ENCODE measurements at regions not wholly inside any gene's neighbourhood (a gene's known extent, or its start where the extent isn't known, plus 50 kb on each side); places are given as distances from the start of the nearest gene placed in this dataset.
"Not testable (repeated sequence)": the region's sequence is repeated elsewhere in the genome, so short reads cannot be mapped to it uniquely, and the experiment has no call there.

GRCh38 chr7:118843456-118843855, 619.0 kb downstream of the ANKRD7 start:
- DNase-seq: no peak

DNA sequence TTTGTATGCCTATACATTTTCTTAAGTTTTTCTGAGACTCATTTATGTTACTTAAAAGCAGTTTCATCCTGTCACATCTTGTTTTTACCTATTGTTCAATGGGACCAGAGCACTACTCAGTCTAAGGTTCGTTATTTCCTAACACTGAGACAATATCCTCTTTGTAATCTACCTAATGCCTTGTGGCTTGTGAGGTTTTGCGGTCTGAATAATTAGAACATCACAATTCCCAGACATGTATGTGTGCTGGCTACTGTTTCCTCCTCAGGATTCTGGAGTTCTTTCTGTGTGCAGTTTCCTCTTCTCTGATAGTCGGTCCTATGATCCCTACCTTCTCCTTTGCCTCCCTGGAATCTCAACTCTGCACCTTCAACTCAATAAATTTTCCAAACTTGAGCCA, 620.2 kb downstream of the ANKRD7 start:
- DNase-seq: no peak

DNA sequence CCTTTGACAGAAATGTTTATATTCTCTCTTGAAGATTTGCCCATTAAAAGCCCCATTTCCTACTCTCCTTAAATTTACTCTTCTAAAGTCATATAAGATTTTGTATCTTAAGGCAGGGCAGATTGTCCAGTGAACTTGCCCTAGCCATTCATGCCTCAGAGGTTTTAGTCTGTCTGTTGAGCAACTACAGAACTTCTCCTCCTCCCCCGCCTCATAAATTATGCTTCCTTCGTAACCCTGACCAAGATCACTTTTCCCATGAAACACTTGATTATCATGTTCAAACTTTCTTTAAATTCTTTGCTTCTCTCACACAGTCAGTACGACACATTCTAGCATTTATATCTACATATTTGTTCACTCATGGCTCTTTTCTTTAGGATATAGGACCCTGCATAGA, 621.3 kb downstream of the ANKRD7 start:
- DNase-seq: no peak

DNA sequence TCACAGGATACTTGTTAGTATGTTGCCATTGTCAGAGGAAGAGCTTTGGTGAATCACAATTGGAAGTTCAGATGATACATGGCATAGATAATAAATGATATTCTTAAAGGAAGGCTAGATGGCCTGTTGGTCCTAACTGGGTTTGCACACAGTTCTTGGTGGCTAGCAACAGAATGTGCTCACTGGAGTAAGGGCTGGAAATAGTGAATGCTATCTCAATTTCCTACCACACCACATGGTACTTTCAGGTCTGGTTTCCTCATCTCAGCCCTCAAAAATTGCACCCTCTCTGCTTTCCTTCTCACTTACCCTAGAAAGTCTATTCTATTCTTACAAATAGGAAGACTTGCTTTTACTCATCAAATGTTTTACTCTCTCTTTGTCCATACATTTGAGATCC, 622.5 kb downstream of the ANKRD7 start:
- no peak for DNase-seq

- DNase-seq: no peak
Measured at GRCh38 chr7:118855290-118855689, 630.8 kb downstream of the ANKRD7 start.

DNA sequence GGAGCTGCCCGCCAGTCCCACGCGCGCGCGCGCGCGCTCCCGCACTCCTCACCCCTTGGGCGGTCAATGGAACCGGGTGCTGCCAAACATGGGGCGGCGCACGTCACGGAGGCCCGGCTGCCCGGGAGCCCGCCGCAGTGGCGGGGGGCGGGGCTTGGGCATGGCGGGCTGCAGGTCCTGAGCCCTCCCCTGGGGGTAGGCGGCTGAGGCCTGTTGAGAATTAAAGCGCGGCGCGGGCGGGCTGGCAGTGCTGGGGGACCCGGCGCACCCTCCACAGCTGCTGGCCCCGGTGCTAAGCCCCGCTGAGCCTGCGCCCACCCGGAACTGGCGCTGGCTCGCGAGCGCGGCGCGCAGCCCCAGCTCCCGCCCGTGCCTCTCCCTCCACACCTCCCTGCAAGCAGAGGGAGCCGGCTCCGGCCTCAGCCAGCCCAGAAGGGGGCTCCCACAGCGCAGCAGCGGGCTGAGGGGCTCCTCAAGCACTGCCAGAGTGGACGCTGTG, 634.2 kb downstream of the ANKRD7 start:
- no peak for DNase-seq

DNA sequence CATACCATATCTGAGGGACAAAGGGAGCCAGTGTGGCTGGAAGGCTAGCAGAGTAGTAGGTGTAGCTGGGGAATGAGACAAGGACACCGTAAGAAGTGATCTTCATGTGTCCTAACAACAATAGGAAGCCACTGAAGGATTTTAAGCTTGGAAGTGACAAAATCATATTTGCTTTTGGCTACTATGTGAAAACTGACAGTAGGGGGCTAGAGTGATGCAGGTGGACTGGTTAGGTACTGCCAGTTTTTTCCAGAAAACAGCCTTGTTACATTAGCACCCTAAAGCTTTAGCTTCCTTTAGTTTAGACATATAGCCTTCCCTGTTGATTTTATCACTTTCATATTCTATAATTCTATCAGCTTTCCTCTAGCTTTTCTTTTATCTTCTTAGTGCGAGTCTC, 637.1 kb downstream of the ANKRD7 start:
- no peak for DNase-seq

- DNase-seq: no peak
Measured at GRCh38 chr7:118862740-118863139, 638.2 kb downstream of the ANKRD7 start.

- DNase-seq: no peak
Measured at GRCh38 chr7:118863966-118864365, 639.5 kb downstream of the ANKRD7 start.

DNA sequence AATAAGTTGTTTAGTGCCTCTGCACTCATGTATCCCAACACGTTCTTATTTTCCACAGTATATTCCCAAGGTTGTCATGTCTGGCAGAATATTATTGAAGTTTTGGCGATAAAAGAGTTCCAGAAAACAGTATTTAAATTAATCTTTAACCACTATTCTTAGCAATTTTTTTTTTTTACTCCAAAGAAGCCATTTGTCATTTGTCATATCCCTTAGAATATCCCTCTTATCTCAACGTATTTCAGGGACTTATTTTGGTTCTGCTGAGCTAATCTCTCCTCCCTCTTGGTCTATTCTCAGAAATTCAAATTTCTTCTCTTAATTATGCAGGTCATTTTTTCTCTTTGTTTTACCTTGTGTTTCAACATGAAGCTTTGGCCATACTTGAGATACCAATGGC, 643.4 kb downstream of the ANKRD7 start:
- no peak for DNase-seq

DNA sequence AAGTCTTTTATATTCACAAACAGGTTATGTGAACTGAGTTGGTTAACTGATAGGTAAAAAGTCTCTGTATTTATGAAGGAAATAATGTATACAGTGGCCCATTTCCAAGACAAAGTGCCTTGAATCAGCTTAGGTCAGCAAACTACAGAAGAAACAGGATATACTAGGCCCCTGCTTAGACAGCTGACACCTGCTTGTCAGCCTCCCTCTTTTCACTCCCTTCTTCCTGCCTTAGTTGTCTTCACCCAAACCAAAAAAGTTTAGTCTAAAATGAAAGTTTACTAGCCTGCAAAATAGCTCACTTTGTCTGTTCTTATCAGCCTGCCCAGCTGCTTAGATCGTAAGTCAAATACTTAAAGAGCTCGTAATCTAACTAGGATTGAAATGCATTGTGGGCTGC, 644.6 kb downstream of the ANKRD7 start:
- not testable (repeated sequence) for DNase-seq

- DNase-seq: no peak
Measured at GRCh38 chr7:118870187-118870586, 645.7 kb downstream of the ANKRD7 start.

DNA sequence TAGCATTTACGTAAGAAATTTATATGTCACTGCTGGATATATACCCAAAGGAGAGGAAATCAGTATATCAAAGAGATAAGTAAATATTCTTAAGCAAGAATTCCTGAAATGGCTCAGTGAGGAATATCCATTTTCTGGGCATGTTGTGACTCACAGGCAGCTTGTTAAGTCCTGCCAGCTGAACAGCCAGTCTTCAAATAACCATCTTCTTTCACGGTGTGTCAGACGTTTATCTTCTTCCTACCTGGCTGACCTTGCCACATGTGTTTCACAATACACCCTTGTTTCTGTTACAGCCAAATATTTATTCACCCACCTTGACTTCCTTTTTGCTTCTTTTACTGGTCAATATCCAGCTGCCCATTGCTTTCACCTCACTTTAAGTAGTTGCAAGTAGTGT, 648.1 kb downstream of the ANKRD7 start:
- no peak for DNase-seq

DNA sequence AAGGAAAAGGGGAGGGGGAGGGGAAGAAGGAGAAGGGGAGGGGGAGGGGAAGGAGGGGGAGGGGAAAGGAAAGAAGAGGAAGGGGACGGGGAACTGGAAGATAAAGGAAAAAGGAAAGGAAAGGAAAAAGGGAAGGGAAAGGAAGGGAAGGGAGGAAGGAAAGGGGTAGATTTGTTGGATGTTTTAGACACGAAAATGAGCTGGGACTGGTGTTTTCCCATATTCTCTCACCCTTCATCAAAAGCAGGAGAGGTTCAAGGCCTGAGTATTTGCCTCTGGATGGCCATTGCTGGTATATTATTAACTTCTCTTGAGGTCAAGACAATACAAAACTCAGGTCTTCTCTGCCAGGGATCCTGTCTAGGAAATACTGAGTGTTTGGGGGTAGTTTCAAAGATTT, 652.7 kb downstream of the ANKRD7 start:
- DNase-seq: no peak

DNA sequence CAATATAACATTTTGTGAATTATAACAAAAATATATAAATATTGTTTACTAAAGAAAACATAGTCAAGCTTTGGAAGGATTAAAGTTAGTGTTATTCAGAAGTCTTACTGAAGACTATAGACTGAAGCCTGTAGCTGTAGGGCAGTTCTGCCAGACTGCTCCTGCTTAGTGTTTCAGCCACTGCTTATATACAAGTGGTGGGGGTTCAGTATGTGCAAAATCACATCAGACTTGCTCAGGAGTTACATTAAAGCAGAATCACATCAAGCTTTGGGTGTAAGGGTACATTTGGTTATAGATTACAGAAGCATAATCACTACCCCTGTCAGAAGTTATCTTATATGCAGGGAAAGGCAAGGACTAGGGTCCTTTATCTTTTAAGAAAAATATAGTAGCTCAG, 653.8 kb downstream of the ANKRD7 start:
- DNase-seq: no peak

GRCh38 chr7:118898284-118898683, 673.8 kb downstream of the ANKRD7 start:
- DNase-seq: no peak

- no peak for DNase-seq
Measured at GRCh38 chr7:118902600-118902999, 678.1 kb downstream of the ANKRD7 start.

DNA sequence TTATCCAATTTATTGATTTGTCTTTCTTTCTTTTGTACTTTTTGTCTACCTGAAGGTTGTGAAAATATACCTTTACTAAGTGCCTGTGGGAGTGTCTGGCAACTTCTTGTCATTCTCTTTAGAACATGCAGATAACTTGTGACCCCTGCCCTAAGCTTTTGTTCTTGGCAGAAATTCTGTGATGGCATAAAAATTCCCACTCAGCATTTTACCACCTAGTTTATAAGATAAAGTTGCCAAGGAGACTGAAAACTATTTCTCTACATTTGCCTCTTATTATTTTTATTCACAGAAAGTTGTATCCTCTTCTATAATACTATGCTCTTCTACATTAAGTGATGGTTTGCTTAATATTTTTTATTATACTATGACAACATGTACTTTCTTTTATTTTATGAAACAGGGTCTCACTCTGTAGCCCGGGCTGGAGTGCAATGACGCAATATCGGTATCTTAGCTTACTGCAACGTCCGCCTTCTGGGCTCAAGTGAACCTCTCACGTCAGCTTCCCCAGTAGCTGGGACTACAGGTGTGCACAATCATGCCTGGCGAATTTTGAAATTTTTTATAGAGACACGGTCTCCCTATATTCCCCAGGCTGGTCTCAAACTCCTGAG, 683.5 kb downstream of the ANKRD7 start:
- no peak for DNase-seq

- not testable (repeated sequence) for DNase-seq
Measured at GRCh38 chr7:118916120-118916519, 691.6 kb downstream of the ANKRD7 start.

GRCh38 chr7:118918556-118918955, 694.1 kb downstream of the ANKRD7 start:
- no peak for DNase-seq

- DNase-seq: no peak
Measured at GRCh38 chr7:118938845-118939244, 714.3 kb downstream of the ANKRD7 start.

GRCh38 chr7:118944271-118944670, 719.8 kb downstream of the ANKRD7 start:
- DNase-seq: no peak

DNA sequence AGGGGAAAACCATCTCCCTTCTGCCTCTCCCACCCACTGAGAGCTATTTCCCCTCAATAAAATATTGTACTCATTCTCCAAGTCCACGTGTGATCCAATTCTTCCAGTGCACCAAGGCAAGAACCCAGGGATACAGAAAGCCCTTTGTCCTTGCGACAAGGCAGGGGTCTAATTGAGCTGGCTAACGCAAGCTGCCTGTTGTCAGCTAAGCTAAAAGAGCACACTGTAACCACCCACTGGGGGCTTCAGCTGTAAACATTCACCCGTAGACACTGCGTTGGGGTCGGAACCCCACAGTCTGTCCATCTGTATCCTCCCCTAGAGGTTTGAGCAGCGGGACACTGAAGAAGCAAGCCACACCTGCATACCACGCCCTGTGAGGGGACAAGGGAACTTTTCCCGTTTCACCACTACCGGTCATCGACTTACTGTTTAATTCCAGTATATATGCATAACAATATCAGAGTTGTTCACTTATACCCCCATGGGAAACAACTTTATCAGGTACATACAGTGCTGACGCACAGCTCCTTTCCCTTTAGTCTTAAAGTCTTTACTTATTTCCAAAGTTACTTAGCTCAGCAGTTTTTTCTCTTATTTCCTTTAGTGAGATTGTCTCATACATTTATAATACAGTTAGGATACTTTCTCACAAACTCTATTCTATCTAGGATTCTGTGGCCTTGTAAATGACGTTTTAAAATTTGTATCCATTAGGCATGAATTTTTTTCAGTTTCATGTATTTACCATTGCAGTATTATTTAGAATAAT, 721.6 kb downstream of the ANKRD7 start:
- no peak for DNase-seq

DNA sequence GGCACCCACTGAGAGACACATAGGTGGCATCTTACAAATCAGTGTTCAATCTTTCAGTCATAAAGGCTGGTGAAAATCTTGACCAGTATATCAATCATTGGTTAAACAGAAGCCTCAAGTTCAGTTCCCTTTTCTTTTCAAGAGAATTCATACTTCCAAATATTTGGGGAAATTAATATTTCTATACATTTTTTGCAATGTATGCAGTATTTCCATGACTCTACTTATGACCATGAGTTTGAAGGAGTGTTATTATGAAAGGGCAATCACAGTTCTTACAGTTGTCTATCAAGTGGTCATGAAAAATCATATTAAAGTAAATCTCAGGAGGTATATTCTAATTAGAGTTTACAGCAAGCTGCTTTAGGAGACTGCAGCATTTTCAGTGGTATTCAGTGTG, 724.0 kb downstream of the ANKRD7 start:
- DNase-seq: no peak

GRCh38 chr7:118949031-118949430, 724.5 kb downstream of the ANKRD7 start:
- DNase-seq: no peak
